T-helper 2 cell (primary cell): ENCODE measurements at regions not wholly inside any gene's neighbourhood (a gene's known extent, or its start where the extent isn't known, plus 50 kb on each side); places are given as distances from the start of the nearest gene placed in this dataset.

Source experiments
- DNase-seq, 5 experiments: peaks; one replicate each; pipeline versions ENCODE4 v3.0.0 to v3.0.0-alpha.2; 2012 to 2022

GRCh38 chr5:152270096-152270495, 135.0 kb downstream of the NMUR2 start:
- DNase-seq: no peak

GRCh38 chr5:152269533-152269932, 135.5 kb downstream of the NMUR2 start:
- no peak for DNase-seq

GRCh38 chr5:152264645-152265254, 140.3 kb downstream of the NMUR2 start:
- no peak for DNase-seq

DNA sequence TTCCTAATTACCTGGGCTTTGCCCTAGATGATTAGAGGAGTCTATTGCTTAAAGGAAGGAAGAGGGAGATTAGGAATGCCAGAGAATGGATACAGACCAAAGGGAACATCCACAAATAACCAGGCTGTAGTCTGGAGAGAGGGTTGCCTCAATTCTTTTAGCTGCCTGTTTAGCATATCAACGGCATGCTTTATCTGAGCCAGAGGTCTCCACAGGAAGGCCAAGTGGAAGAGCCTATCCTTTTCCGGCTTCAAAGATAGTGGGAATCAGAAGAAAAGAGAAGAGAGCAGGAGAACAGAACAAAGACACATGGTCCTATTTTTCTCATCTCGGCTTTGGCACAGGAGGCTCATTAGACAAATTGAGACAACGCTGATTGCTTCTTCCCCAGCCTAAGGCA, 142.4 kb downstream of the NMUR2 start:
- DNase-seq: no peak

DNA sequence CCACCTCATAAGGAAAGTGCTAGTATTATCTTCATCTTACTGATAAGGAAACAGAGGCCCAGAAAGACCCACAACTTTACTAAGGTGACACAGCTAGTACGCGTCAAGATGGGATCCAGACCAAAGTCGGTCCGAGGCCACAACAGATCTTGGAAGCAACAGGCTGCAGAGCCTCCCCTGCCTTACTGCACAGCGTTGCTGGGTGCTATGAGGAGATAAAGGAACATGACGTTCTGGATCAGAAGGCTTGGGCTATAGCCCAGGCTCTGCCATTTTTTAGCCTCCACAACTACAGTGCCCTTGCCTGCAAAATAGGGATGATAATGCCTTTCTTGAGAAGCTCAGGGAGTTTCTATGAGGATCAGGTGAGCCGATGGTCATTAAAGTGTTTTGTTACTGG, 144.1 kb downstream of the NMUR2 start:
- no peak for DNase-seq

GRCh38 chr5:152259702-152260101, 145.4 kb downstream of the NMUR2 start:
- no peak for DNase-seq

DNA sequence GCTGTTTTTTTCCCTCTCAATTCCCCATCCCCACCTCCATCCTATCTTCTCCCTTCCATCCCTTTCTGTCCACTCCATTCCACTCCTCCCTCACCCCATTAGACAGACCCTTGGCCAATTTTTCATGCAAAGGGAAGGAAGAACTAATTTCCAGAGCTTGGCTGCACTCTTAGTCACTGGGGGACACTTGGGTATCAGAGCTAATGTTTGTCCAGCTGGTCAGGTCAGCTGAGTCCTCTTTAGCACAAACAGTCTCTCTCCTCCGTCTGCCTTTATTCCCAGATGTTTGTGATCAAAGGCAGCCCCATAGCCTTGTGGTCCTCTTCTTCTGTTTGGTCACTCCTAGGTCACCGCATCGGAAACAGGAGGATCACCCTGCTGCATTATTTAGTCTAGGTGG, 148.5 kb downstream of the NMUR2 start:
- no peak for DNase-seq

DNA sequence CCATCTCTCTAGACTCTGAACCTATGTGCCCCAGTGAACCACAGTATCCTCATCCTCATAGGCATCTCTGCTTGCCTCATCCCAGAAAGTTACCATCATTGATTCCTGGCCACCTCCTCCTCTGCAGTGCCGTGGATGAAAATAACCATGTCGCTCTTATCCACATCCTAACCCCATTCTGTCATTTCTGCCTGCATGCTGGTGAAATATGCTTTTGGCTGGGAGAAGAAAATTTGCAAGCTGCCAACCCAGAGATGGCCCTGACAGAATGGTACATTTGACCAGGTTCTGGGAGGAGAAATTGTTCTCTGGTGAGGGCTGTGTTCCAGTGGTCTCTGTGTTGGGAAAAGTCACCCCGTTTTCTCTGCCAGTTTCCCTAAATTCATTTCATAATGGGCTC, 149.7 kb downstream of the NMUR2 start:
- DNase-seq: no peak

GRCh38 chr5:152247850-152248385, 157.2 kb downstream of the NMUR2 start:
- no peak for DNase-seq

DNA sequence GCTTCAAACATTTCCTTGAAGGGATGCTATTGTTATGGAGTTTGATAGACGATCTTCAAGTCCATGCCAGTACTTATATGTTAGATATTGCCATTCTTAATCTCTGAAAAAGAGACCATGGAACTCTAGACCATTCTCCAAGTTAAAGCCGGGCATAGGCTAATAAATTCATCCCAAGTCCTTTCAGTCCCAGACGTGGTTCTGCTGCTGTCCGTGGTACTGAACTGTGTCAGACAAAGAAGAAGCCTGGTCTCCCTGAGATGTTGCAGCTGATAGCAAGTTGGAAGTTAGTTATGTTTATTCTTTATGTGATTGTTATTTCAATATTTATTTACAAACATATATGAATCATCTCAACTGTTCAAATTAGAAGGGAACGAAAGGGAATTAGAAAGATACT, 158.7 kb downstream of the NMUR2 start:
- DNase-seq: no peak

DNA sequence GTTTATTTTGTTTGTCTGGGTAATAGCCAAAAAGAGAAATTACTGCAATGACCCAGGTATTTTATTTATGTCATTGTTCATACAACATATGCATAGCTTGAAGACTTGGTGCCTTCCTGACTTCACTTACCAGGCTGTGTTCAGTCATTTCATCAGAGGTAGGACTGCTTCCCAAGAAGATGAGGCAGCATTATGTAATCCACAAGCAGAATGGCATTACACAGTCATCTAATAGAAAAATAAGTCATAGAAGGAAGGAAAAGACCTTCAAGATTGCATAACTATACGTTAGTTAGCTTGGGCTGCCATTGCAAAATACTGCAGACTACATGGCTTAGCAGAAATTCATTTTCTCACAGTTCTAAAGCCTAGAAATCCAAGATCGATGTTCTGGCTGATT, 167.5 kb downstream of the NMUR2 start:
- no peak for DNase-seq

DNA sequence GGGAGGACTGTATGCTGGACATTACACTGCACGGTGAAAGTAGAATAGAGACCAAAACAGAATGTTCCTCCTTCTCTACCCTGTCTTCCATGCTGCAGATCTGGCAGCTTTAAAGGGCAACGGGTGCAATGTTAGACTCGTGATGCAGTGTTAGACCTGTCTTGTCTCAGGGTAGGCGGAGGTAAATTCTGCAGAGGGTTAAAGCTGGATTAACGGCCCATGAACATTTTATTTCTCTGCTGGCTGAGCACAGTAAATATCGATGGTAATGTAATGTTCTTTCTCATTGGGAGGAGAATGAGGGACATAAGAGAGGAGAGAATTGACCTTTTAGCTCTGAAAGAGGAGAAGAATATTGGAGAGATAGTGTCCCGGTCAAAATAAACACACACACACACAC, 178.9 kb downstream of the NMUR2 start:
- DNase-seq: no peak

DNA sequence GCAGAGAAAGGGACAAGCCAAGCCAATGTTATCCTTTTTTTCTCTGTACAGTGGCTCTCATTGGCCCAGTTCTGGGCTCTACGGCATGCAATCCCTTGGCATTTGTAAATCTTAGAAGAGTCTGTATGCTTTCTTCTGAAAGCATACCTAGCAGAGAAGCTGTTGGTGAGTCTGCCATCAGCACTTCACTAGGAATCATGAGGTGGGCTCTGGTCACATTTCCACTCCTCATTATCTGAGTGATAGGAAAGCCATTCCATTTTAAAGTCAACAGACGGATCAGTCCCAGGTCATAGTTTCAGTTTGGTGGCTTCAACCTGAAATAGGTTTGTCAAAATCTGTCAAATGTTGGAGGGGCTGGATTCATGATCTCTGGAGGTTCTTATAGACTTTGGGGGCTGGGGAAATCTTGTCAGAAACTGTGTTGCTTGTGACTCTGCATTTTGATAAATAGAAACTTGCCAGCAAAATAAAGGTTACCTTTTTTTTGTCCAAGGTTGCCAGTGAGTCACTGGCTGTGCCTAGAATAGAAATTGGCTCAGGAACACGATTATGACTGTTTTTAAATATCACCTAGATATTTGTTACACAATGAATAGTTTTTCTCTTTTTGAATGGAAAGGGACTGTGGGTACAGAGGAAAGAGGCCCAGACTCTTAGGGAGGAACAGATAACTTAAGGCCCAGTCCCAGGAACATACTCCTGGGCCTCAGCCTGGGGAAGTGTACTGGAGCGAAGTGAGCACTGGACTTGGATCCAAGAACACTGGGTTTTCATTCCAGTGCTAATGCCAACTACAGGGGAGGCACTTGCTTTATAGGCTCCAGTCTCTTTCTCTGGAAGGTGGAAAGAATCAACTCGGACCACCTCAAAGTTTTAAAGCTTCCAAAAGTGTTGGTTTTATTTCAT, 183.1 kb downstream of the NMUR2 start:
- DNase-seq: no peak

- no peak for DNase-seq
Observed at GRCh38 chr5:152218694-152219093, 186.4 kb downstream of the NMUR2 start.

- DNase-seq: no peak
Observed at GRCh38 chr5:152205804-152206203, 199.3 kb downstream of the NMUR2 start.

GRCh38 chr5:152202321-152202720, 202.8 kb downstream of the NMUR2 start:
- no peak for DNase-seq

DNA sequence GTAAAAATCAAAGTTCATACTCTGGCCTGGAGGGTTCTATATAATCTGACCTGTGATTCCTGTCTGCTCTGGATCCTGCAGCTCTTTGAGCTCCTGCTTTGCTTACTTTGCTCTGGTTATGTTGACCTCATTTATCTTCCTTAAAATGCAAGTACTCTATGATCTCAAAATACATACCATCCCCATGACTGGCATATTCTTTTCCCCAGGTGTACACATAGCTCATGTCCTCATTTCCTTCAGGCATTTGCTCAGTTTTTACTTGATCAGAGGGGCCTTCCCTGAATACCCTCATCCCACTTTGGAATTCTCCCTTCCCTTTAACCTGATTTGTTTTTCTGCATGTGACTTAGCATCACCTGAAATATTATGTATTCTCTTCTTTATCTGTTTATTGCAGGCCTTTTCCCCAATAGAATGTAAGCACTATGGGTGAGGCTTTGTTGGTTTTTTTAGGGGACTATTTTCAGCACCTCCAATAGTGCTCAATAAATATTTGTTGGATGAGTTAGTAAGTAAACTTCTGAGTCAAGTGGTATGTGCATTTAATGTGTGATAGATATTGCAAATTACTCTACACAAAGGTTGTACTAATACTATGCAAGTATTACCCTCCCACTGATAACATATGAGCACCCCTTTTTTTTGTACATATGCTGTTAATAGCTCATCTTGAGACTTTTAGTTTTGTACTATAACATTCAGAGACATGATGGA, 211.5 kb downstream of the NMUR2 start:
- DNase-seq: no peak

- no peak for DNase-seq
Observed at GRCh38 chr5:152188251-152188650, 216.8 kb downstream of the NMUR2 start.

- DNase-seq: no peak
Observed at GRCh38 chr5:152187668-152188067, 217.4 kb downstream of the NMUR2 start.

DNA sequence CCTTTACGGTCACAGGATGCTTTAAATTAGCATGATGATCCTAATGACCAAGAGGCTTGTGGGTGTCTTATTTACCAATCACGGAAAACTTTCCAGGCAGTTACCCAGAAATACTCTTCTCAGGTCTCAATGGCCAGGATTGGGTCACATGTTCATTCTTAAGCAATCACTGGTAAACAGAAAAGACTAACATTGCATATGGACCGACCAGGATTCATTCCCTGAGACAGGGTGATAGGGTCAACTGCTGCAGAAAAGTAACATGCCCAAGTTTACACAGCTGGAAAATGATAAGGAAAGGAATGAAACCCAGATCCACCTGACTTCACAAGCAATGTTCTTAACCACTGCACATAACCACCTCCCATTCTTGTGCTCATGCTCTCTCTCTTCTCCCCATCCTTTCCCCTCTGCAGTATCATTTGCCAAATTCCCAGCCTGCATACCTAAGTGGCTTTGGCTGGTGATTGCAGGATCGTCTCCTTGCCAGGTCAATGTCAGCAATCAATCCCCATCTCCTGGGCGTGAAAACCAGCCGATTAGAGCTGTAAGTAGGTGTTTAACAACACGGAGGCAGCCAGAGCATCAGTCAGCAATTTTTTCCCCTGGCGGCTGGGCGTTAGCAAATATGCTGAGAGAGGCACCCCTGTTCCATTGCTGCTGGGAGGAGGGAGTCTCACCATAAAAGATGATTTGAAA, 219.4 kb downstream of the NMUR2 start:
- DNase-seq: no peak

- no peak for DNase-seq
Observed at GRCh38 chr5:152184266-152184665, 220.8 kb downstream of the NMUR2 start.

DNA sequence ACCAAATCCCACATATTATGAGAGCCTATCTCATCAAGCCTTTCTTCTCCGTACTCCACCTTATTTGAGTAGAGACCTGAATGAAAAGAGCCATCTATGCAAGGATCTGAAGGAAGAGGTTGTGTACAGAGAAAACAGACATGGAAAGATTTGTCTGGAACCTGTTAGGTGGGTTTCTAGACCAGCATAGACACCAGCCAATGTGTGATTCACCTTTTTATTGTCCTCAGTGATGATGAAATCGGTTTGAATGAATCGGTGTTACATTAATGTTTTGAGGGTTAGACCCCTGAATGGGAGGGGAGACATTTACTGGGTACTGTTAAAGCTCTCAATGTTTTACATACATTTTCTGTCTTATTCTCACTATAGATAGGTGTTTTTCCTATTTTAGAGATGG, 223.6 kb downstream of the NMUR2 start:
- DNase-seq: no peak

DNA sequence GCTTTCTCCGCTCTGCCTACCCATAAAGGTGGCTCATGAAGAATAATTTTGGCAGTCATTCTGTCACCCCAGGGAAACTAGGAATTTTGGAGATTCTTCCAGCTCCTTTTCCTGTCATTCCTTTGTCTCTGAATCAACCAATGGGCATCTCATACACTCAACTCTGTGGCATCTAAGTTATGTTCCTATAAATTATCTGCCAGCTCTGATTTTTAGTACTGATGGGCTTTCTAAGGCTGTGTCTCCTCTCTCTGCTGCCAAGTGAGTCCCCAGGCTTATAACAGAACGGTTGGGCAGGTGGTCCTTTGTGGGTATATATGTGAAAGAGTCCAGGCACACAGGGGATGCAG, 226.8 kb downstream of the NMUR2 start:
- no peak for DNase-seq
